ENCODE measurements at regions not wholly inside any gene's neighbourhood (a gene's known extent, or its start where the extent isn't known, plus 50 kb on each side); places are given as distances from the start of the nearest gene placed in this dataset.

GRCh38 chr11:26053966-26054365 lies 278.0 kb upstream of the ANO3 start:
- no peak for DNase-seq

GRCh38 chr11:26062660-26063059 lies 269.3 kb upstream of the ANO3 start:
- DNase-seq, result no peak

- DNase-seq, result no peak
These were observed 268.0 kb upstream of the ANO3 start for GRCh38 chr11:26063915-26064314.

- peak; percentile 2 for DNase-seq
These were observed 266.0 kb upstream of the ANO3 start for GRCh38 chr11:26065944-26066343.

GRCh38 chr11:26070714-26071380 lies 261.1 kb upstream of the ANO3 start:
- DNase-seq, result no peak

- DNase-seq, result no peak
These were observed 259.2 kb upstream of the ANO3 start for GRCh38 chr11:26072614-26073153.

GRCh38 chr11:26073646-26074045 lies 258.3 kb upstream of the ANO3 start:
- DNase-seq, result no peak

- no peak for DNase-seq
These were observed 255.5 kb upstream of the ANO3 start for GRCh38 chr11:26076233-26076990.

GRCh38 chr11:26078231-26078821 lies 253.6 kb upstream of the ANO3 start:
- no peak for DNase-seq

- no peak for DNase-seq
These were observed 247.6 kb upstream of the ANO3 start for GRCh38 chr11:26084313-26084712.

- no peak for DNase-seq
These were observed 245.9 kb upstream of the ANO3 start for GRCh38 chr11:26086028-26086427.

- no peak for DNase-seq
These were observed 244.6 kb upstream of the ANO3 start for GRCh38 chr11:26087120-26087935.

GRCh38 chr11:26088391-26088790 lies 243.5 kb upstream of the ANO3 start:
- no peak for DNase-seq

GRCh38 chr11:26090651-26091050 lies 241.3 kb upstream of the ANO3 start:
- DNase-seq, result no peak

GRCh38 chr11:26093206-26093605 lies 238.7 kb upstream of the ANO3 start:
- no peak for DNase-seq

GRCh38 chr11:26095340-26095739 lies 236.6 kb upstream of the ANO3 start:
- no peak for DNase-seq

GRCh38 chr11:26096451-26096850 lies 235.5 kb upstream of the ANO3 start:
- DNase-seq, result no peak

- DNase-seq, result no peak
These were observed 229.6 kb upstream of the ANO3 start for GRCh38 chr11:26102325-26102724.

- DNase-seq, result no peak
These were observed 226.0 kb upstream of the ANO3 start for GRCh38 chr11:26105762-26106423.

- DNase-seq, result no peak
These were observed 225.2 kb upstream of the ANO3 start for GRCh38 chr11:26106726-26107125.

GRCh38 chr11:26109658-26110368 lies 222.1 kb upstream of the ANO3 start:
- no peak for DNase-seq

GRCh38 chr11:26112264-26112663 lies 219.7 kb upstream of the ANO3 start:
- DNase-seq, result no peak

Measured in activated CD4-positive, alpha-beta T cell treated with anti-CD3 and anti-CD28 coated beads, Interleukin-2, Interleukin-6, amounts not matched to agents 100 ng/mL and 50 ng/mL, durations not matched to agents 16 hours and 8 hours (primary cell).